ENCODE measurements at regions not wholly inside any gene's neighbourhood (a gene's known extent, or its start where the extent isn't known, plus 50 kb on each side); places are given as distances from the start of the nearest gene placed in this dataset.

DNA sequence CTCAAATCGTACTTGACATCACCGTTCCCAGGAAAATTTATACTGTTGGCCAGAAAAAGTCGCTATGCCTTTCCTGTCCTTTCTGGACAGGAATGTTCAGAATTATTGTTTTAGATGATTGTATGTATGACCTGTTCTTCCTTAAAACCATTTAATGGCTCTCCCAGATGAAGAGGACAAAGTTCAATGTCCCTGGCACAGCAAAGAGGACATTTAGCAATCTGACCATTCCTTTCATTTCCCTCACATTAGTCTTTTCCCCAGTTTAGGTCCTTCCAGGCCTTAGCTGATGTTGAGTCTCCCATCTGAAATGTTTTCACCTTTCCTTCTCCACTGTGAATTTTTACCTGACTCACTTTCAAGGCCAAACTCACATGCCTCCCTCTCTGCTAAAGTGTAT lies 938.9 kb downstream of the CDH11 start:
- Histone ChIP-seq H3K27me3 (replicated peaks in 1 of 2; ENCODE audit: control insufficient read depth in 2 of 2, insufficient read depth in 2 of 2, low read length in 1 of 2) (no peaks in the 10 kb centered on the region), H3K9me3 (replicated peaks; ENCODE audit: control insufficient read depth, insufficient read depth, low read length) (no peaks in the 10 kb centered on the region; the same call in 2 of the 3 replicates), H3K79me2 (ENCODE audit: control insufficient read depth, insufficient read depth, low read length) (no peaks in the 10 kb centered on the region), H4K20me1 (ENCODE audit: control insufficient read depth, insufficient read depth) (no peaks in the 10 kb centered on the region), H3K4me1 (ENCODE audit: control insufficient read depth, insufficient read depth, low read length) (no peaks in the 10 kb centered on the region), H3K9ac (ENCODE audit: control insufficient read depth, insufficient read depth, low read length) (no peak overlapping the region), H3K36me3 (ENCODE audit: control insufficient read depth in 2 of 2, insufficient read depth in 2 of 2, low read length in 1 of 2) (no peaks in the 10 kb centered on the region), H3K4me3 (no peak overlapping the region), H2AFZ (ENCODE audit: control insufficient read depth, low read depth, low read length) (no peak overlapping the region), H3K27ac (ENCODE audit: control insufficient read depth, insufficient read depth) (no peak overlapping the region), H3K4me2 (ENCODE audit: control insufficient read depth, insufficient read depth) (no peak overlapping the region)
- intact Hi-C loops (cut with micrococcal nuclease; ENCODE audit: unreplicated experiment), result no loop called here
- WGBS (ENCODE audit: insufficient coverage, insufficient replicate concordance, low lambda C conversion rate, missing lambda C conversion rate), result 6% methylated on average over 3 of the region's 3 CpGs
- ChIA-PET RAD21 (ENCODE audit: unreplicated experiment) (no interaction called here), SMC1A (ENCODE audit: uncharacterized antibody, unreplicated experiment) (no interaction called here), POLR2A (no interaction called here), CTCF (no interaction called here)
- BruUV-seq (replicated peaks), result no TSS peak
- DNase-seq (ENCODE audit: low read depth, low spot score) (no peak), FAIRE-seq (no peak), ATAC-seq (no peak)
- in situ Hi-C loops (cut with MboI), result no loop called here
- TF ChIP-seq SUPT20H (IDR thresholded peaks at IDR 0.05; ENCODE audit: borderline replicate concordance, control insufficient read depth, low read depth, low read length) (no peak), IKZF1 (conservative IDR thresholded peaks at IDR 0.05) (no peak), SMARCA5 (IDR thresholded peaks at IDR 0.05) (no peak), FOXK2 (IDR thresholded peaks at IDR 0.05) (no peak), SUZ12 (IDR thresholded peaks at IDR 0.05; ENCODE audit: unreplicated experiment) (no peak), ZNF217 (IDR thresholded peaks at IDR 0.05) (no peak), NFYA (IDR thresholded peaks at IDR 0.05; ENCODE audit: borderline replicate concordance, low read depth, low read length) (no peak), MYC (IDR thresholded peaks at IDR 0.05; ENCODE audit: insufficient read depth, insufficient read length, insufficient replicate concordance, low read length, severe bottlenecking) (no peak), ESRRA (IDR thresholded peaks at IDR 0.05; ENCODE audit: low read length) (no peak), IKZF2 (IDR thresholded peaks at IDR 0.05) (no peak), BRCA1 (IDR thresholded peaks at IDR 0.05; ENCODE audit: low read depth, low read length) (no peak), NR2F1 (conservative IDR thresholded peaks at IDR 0.05) (no peak), CBX5 (IDR thresholded peaks at IDR 0.05; ENCODE audit: low read depth) (no peak), YBX1 (IDR thresholded peaks at IDR 0.05) (no peak), POLR2A (IDR thresholded peaks at IDR 0.05; ENCODE audit: low read depth, low read length) (no peak)
- TF ChIP-seq, protein P1, sequence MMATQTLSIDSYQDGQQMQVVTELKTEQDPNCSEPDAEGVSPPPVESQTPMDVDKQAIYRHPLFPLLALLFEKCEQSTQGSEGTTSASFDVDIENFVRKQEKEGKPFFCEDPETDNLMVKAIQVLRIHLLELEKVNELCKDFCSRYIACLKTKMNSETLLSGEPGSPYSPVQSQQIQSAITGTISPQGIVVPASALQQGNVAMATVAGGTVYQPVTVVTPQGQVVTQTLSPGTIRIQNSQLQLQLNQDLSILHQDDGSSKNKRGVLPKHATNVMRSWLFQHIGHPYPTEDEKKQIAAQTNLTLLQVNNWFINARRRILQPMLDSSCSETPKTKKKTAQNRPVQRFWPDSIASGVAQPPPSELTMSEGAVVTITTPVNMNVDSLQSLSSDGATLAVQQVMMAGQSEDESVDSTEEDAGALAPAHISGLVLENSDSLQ (IDR thresholded peaks at IDR 0.05), result no peak
- TF ChIP-seq, protein P2, sequence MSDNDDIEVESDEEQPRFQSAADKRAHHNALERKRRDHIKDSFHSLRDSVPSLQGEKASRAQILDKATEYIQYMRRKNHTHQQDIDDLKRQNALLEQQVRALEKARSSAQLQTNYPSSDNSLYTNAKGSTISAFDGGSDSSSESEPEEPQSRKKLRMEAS (IDR thresholded peaks at IDR 0.05; ENCODE audit: low read depth, low read length), result no peak
- TF ChIP-seq, protein P3, sequence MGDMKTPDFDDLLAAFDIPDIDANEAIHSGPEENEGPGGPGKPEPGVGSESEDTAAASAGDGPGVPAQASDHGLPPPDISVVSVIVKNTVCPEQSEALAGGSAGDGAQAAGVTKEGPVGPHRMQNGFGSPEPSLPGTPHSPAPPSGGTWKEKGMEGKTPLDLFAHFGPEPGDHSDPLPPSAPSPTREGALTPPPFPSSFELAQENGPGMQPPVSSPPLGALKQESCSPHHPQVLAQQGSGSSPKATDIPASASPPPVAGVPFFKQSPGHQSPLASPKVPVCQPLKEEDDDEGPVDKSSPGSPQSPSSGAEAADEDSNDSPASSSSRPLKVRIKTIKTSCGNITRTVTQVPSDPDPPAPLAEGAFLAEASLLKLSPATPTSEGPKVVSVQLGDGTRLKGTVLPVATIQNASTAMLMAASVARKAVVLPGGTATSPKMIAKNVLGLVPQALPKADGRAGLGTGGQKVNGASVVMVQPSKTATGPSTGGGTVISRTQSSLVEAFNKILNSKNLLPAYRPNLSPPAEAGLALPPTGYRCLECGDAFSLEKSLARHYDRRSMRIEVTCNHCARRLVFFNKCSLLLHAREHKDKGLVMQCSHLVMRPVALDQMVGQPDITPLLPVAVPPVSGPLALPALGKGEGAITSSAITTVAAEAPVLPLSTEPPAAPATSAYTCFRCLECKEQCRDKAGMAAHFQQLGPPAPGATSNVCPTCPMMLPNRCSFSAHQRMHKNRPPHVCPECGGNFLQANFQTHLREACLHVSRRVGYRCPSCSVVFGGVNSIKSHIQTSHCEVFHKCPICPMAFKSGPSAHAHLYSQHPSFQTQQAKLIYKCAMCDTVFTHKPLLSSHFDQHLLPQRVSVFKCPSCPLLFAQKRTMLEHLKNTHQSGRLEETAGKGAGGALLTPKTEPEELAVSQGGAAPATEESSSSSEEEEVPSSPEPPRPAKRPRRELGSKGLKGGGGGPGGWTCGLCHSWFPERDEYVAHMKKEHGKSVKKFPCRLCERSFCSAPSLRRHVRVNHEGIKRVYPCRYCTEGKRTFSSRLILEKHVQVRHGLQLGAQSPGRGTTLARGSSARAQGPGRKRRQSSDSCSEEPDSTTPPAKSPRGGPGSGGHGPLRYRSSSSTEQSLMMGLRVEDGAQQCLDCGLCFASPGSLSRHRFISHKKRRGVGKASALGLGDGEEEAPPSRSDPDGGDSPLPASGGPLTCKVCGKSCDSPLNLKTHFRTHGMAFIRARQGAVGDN (IDR thresholded peaks at IDR 0.05), result no peak
